Transverse colon (tissue), 3 donors: ENCODE measurements at regions not wholly inside any gene's neighbourhood (a gene's known extent, or its start where the extent isn't known, plus 50 kb on each side); places are given as distances from the start of the nearest gene placed in this dataset.

Source experiments
- EP300 ChIP-seq: sonication (generic); formaldehyde crosslinking; IDR thresholded peaks from one replicate; pipeline ENCODE4 v1.6.1; 2017; ENCODE audit warnings: antibody characterized with exemption, low read depth
- POLR2A ChIP-seq: fragments of 450-650 bp; IDR thresholded peaks from one replicate; pipeline ENCODE4 v1.6.1; 2016; ENCODE audit warnings: antibody characterized with exemption, mild to moderate bottlenecking, moderate library complexity
- TF ChIP-seq, protein P1 (sequence below), 5 experiments: fragments of 200-600 bp in 3 of 5; fragments of 450-650 bp in 2 of 5; sonication (generic) in 3 of 5; IDR thresholded peaks; 1 replicate in 2 of 5; 2 replicates in 3 of 5; pipeline ENCODE4 v1.5.1; 2016 to 2017; ENCODE audit warnings: antibody characterized with exemption in 5 of 5, inconsistent platforms in 3 of 5, mild to moderate bottlenecking in 2 of 5, moderate library complexity in 1 of 5

DNA sequence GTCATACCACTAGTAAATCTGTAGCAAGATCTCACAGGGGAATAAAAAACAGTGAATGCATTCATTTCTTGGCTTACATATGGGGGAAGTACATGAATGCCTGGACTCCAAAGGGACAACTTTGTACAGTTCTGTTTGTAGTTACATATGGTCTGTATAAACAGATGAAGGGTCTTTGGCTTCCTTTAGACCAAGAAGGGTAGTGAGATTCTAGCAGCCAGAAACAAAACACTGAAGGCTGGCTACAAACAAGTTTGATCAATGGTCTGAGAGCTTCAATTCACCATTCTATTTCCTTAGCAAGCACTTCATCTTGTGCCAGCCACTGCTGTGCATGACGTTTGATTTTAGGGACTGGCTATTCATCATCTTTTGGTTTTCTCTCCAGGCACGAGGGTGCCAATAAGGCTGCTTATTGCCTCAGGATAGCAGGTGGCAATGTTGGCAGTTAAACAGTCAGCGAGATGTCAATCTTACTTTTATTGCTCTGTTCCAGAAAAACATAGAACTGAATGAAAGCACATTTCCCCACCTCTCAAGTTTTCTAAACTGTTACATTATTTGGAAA, 313.7 kb upstream of the COL8A1 start:
- TF ChIP-seq, protein P1, sequence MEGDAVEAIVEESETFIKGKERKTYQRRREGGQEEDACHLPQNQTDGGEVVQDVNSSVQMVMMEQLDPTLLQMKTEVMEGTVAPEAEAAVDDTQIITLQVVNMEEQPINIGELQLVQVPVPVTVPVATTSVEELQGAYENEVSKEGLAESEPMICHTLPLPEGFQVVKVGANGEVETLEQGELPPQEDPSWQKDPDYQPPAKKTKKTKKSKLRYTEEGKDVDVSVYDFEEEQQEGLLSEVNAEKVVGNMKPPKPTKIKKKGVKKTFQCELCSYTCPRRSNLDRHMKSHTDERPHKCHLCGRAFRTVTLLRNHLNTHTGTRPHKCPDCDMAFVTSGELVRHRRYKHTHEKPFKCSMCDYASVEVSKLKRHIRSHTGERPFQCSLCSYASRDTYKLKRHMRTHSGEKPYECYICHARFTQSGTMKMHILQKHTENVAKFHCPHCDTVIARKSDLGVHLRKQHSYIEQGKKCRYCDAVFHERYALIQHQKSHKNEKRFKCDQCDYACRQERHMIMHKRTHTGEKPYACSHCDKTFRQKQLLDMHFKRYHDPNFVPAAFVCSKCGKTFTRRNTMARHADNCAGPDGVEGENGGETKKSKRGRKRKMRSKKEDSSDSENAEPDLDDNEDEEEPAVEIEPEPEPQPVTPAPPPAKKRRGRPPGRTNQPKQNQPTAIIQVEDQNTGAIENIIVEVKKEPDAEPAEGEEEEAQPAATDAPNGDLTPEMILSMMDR (IDR thresholded peaks at IDR 0.05), result no peak
- TF ChIP-seq EP300, result no peak
- TF ChIP-seq POLR2A, result no peak
